Erythroblast (primary cell): ENCODE measurements at regions not wholly inside any gene's neighbourhood (a gene's known extent, or its start where the extent isn't known, plus 50 kb on each side); places are given as distances from the start of the nearest gene placed in this dataset.

ENCODE experiments used
- GATA1 ChIP-seq: IDR thresholded peaks from 2 replicates; pipeline ENCODE4 v1.6.1; 2011; ENCODE audit warnings: low read depth, mild to moderate bottlenecking, control low read depth, low read length, moderate library complexity
- POLR2A ChIP-seq: IDR thresholded peaks from 2 replicates; pipeline ENCODE4 v1.6.1; 2011; ENCODE audit warnings: mild to moderate bottlenecking, low read length

DNA sequence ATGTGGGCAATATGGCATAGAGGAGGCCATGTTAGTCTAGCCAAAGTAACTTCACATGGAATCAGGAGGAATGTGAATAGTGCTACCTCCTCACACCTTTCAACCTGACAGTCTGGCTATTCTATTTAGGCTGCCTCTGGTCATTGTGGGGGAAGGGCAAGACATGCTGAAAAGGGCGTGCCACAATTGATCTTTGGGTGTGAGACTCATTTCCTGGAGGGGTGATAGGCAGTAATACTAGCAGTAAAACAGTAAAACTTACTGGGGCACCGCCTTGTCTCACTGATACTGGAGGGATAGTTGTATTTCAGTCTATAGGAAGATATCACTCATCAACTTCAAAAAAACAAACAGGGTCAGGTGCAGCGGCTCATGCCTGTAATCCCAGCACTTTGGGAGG is 88.7 kb downstream of the TMEM168 start:
- TF ChIP-seq POLR2A (no peak), GATA1 (no peak)
